KMS-11 (cell line): ENCODE measurements at regions not wholly inside any gene's neighbourhood (a gene's known extent, or its start where the extent isn't known, plus 50 kb on each side); places are given as distances from the start of the nearest gene placed in this dataset.

Experiments used
- H2AFZ ChIP-seq: fragments of 200-600 bp; sonication (generic); 2 replicates; pipeline ENCODE4 v1.6.1; 2016; ENCODE audit warnings: antibody characterized with exemption, mixed run types, low read depth
- H3K27ac ChIP-seq: fragments of 200-600 bp; sonication (generic); 2 replicates; pipeline ENCODE4 v1.6.1; 2016; ENCODE audit warnings: mild to moderate bottlenecking, mixed run types
- H3K27me3 ChIP-seq: fragments of 200-600 bp; sonication (generic); 2 replicates; pipeline ENCODE4 v1.6.1; 2017; ENCODE audit warnings: mild to moderate bottlenecking, low read depth, mixed run types, moderate library complexity; ENCODE audit not compliant: insufficient read depth
- H3K36me3 ChIP-seq: fragments of 200-600 bp; sonication (generic); 2 replicates; pipeline ENCODE4 v1.6.1; 2017; ENCODE audit warnings: mild to moderate bottlenecking, mixed run types; ENCODE audit not compliant: insufficient read depth
- H3K4me1 ChIP-seq: fragments of 200-600 bp; sonication (generic); 2 replicates; pipeline ENCODE4 v1.6.1; 2016; ENCODE audit warnings: mild to moderate bottlenecking, low read depth, mixed run types; ENCODE audit not compliant: poor library complexity, severe bottlenecking
- H3K4me2 ChIP-seq: fragments of 200-600 bp; sonication (generic); 2 replicates; pipeline ENCODE4 v1.7.0; 2016; ENCODE audit warnings: mild to moderate bottlenecking, mixed run types
- H3K4me3 ChIP-seq: fragments of 200-600 bp; sonication (generic); IDR thresholded peaks from 2 replicates; pipeline ENCODE4 v1.6.1; 2017; ENCODE audit warnings: low read depth, low read length, mixed read lengths; ENCODE audit not compliant: insufficient read depth
- H3K79me2 ChIP-seq: fragments of 200-600 bp; sonication (generic); 2 replicates; pipeline ENCODE4 v1.6.1; 2016; ENCODE audit warnings: low read depth, mixed run types; ENCODE audit not compliant: insufficient read depth
- H3K9ac ChIP-seq: fragments of 200-600 bp; sonication (generic); 2 replicates; pipeline ENCODE4 v1.6.1; 2016; ENCODE audit warnings: mild to moderate bottlenecking, mixed run types
- H4K20me1 ChIP-seq: fragments of 200-600 bp; sonication (generic); 2 replicates; pipeline ENCODE4 v1.6.1; 2016; ENCODE audit warnings: mild to moderate bottlenecking, mixed run types; ENCODE audit not compliant: insufficient read depth
- CTCF ChIP-seq: fragments of 200-600 bp; sonication (generic); conservative IDR thresholded peaks from 2 replicates; pipeline ENCODE4 v1.6.1; 2017; ENCODE audit warnings: low read depth, mild to moderate bottlenecking, antibody characterized with exemption, low read length, moderate library complexity, mixed read lengths

GRCh38 chr2:45244928-45245327, 235.7 kb upstream of the SIX2 start:
- no peak for TF ChIP-seq CTCF

GRCh38 chr2:45242161-45242741, 233.0 kb upstream of the SIX2 start:
- Histone ChIP-seq H3K4me1 (no peaks in the 10 kb centered on the region), H3K27me3 (no peaks in the 10 kb centered on the region), H4K20me1 (no peaks in the 10 kb centered on the region), H3K4me3 (no peak overlapping the region), H3K79me2 (no peaks in the 10 kb centered on the region), H3K36me3 (no peaks in the 10 kb centered on the region), H3K9ac (no peak overlapping the region), H2AFZ (no peak overlapping the region), H3K27ac (no peak overlapping the region), H3K4me2 (no peak overlapping the region)
- TF ChIP-seq CTCF: no peak

More at GRCh38 chr2:45244928-45245327, 235.7 kb upstream of the SIX2 start:
- no peak overlapping the region for H3K4me2 ChIP-seq
- no peaks in the 10 kb centered on the region for H3K79me2 ChIP-seq
- no peak overlapping the region for H2AFZ ChIP-seq
- H3K4me3 ChIP-seq: no peak overlapping the region
- no peak overlapping the region for H3K27ac ChIP-seq
- no peaks in the 10 kb centered on the region for H4K20me1 ChIP-seq
- H3K4me1 ChIP-seq: no peaks in the 10 kb centered on the region
- H3K27me3 ChIP-seq: no peaks in the 10 kb centered on the region
- H3K9ac ChIP-seq: no peak overlapping the region
- no peaks in the 10 kb centered on the region for H3K36me3 ChIP-seq

- Histone ChIP-seq H3K4me2 (no peak overlapping the region), H4K20me1 (no peaks in the 10 kb centered on the region), H3K27ac (no peak overlapping the region), H3K9ac (no peak overlapping the region), H3K4me1 (no peaks in the 10 kb centered on the region), H3K36me3 (no peaks in the 10 kb centered on the region), H3K27me3 (no peaks in the 10 kb centered on the region), H3K79me2 (no peaks in the 10 kb centered on the region), H2AFZ (no peak overlapping the region), H3K4me3 (no peak overlapping the region)
- TF ChIP-seq CTCF: no peak
Observed at GRCh38 chr2:45241061-45241561, 231.9 kb upstream of the SIX2 start.

- no peak overlapping the region for H3K9ac ChIP-seq
- no peak overlapping the region for H2AFZ ChIP-seq
- H3K79me2 ChIP-seq: no peaks in the 10 kb centered on the region
- no peaks in the 10 kb centered on the region for H4K20me1 ChIP-seq
- H3K36me3 ChIP-seq: no peaks in the 10 kb centered on the region
- no peak overlapping the region for H3K27ac ChIP-seq
- no peaks in the 10 kb centered on the region for H3K27me3 ChIP-seq
- no peak for TF ChIP-seq CTCF
- no peak overlapping the region for H3K4me3 ChIP-seq
- no peaks in the 10 kb centered on the region for H3K4me1 ChIP-seq
- no peak overlapping the region for H3K4me2 ChIP-seq
Observed at GRCh38 chr2:45237850-45238542, 228.7 kb upstream of the SIX2 start.
